ENCODE measurements at regions not wholly inside any gene's neighbourhood (a gene's known extent, or its start where the extent isn't known, plus 50 kb on each side); places are given as distances from the start of the nearest gene placed in this dataset.

GRCh38 chr3:84110787-84111186 lies 848.0 kb upstream of the CADM2 start:
- TF ChIP-seq PATZ1 (CRISPR knock-in tag; IDR thresholded peaks at IDR 0.05; ENCODE audit: borderline replicate concordance) (no peak), TOX (CRISPR knock-in tag; IDR thresholded peaks at IDR 0.05; ENCODE audit: borderline replicate concordance) (no peak), ESRRG (CRISPR knock-in tag; IDR thresholded peaks at IDR 0.05) (no peak), POU6F1 (CRISPR knock-in tag; IDR thresholded peaks at IDR 0.05; ENCODE audit: borderline replicate concordance, low read depth) (no peak), ISL1 (CRISPR knock-in tag; IDR thresholded peaks at IDR 0.05) (no peak), RARB (CRISPR knock-in tag; IDR thresholded peaks at IDR 0.05) (no peak), PPARA (CRISPR knock-in tag; IDR thresholded peaks at IDR 0.05; ENCODE audit: borderline replicate concordance) (no peak), ZFP30 (CRISPR knock-in tag; IDR thresholded peaks at IDR 0.05) (no peak), ARNTL (CRISPR knock-in tag; IDR thresholded peaks at IDR 0.05; ENCODE audit: borderline replicate concordance, low read depth) (no peak), BACH2 (CRISPR knock-in tag; IDR thresholded peaks at IDR 0.05; ENCODE audit: borderline replicate concordance) (no peak), CSDC2 (CRISPR knock-in tag; IDR thresholded peaks at IDR 0.05) (no peak), ZNF70 (CRISPR knock-in tag; IDR thresholded peaks at IDR 0.05) (no peak)
